Coronary artery (tissue), 2 donors: ENCODE measurements at regions not wholly inside any gene's neighbourhood (a gene's known extent, or its start where the extent isn't known, plus 50 kb on each side); places are given as distances from the start of the nearest gene placed in this dataset.

Experiments used
- DNase-seq: peaks from one replicate; pipeline ENCODE4 v3.0.0-alpha.2; 2017; ENCODE audit warnings: low spot score
- H3K27ac ChIP-seq, 2 donors: fragments of 200-600 bp; sonication (generic); one replicate each; pipeline ENCODE4 v1.5.1; 2016 to 2019
- H3K4me3 ChIP-seq: fragments of 200-600 bp; sonication (generic); 2 replicates; pipeline ENCODE4 v1.5.1; 2016; ENCODE audit warnings: mild to moderate bottlenecking, moderate library complexity
- CTCF ChIP-seq: fragments of 200-600 bp; sonication (generic); IDR thresholded peaks from one replicate; pipeline ENCODE4 v1.5.1; 2019; ENCODE audit warnings: antibody characterized with exemption

GRCh38 chr17:63094631-63095030 is 128.6 kb downstream of the TANC2 start:
- no peak for DNase-seq
- TF ChIP-seq CTCF: no peak
- H3K4me3 ChIP-seq: no peak overlapping the region
- H3K27ac ChIP-seq: no peak overlapping the region

- TF ChIP-seq CTCF: no peak
- H3K27ac ChIP-seq: no peak overlapping the region
- no peak for DNase-seq
- no peak overlapping the region for H3K4me3 ChIP-seq
These were observed 129.4 kb downstream of the TANC2 start for GRCh38 chr17:63095459-63095858.

GRCh38 chr17:63095879-63096278 is 129.8 kb downstream of the TANC2 start:
- H3K4me3 ChIP-seq: no peak overlapping the region
- no peak for TF ChIP-seq CTCF
- H3K27ac ChIP-seq: no peak overlapping the region
- DNase-seq: no peak

- no peak overlapping the region for H3K27ac ChIP-seq
- H3K4me3 ChIP-seq: no peak overlapping the region
- DNase-seq: no peak
- TF ChIP-seq CTCF: no peak
These were observed 130.4 kb downstream of the TANC2 start for GRCh38 chr17:63096426-63096825.

GRCh38 chr17:63099425-63099824 is 133.4 kb downstream of the TANC2 start:
- DNase-seq: no peak

GRCh38 chr17:63102034-63102433 is 136.0 kb downstream of the TANC2 start:
- no peak overlapping the region for H3K4me3 ChIP-seq
- H3K27ac ChIP-seq: no peak overlapping the region
- DNase-seq: no peak
- no peak for TF ChIP-seq CTCF

More at GRCh38 chr17:63099425-63099824, 133.4 kb downstream of the TANC2 start:
- TF ChIP-seq CTCF: no peak
- Histone ChIP-seq H3K27ac (no peak overlapping the region), H3K4me3 (no peak overlapping the region)

GRCh38 chr17:63106050-63106449 is 140.0 kb downstream of the TANC2 start:
- TF ChIP-seq CTCF: no peak
- no peak overlapping the region for H3K27ac ChIP-seq
- no peak overlapping the region for H3K4me3 ChIP-seq
- DNase-seq: no peak
